Left colon (tissue), 2 donors: ENCODE measurements at regions not wholly inside any gene's neighbourhood (a gene's known extent, or its start where the extent isn't known, plus 50 kb on each side); places are given as distances from the start of the nearest gene placed in this dataset.
A peak's percentile ranks its signal among the peaks of the same experiment; 100 is the strongest.
"Not testable (repeated sequence)": the region's sequence is repeated elsewhere in the genome, so short reads cannot be mapped to it uniquely, and the experiment has no call there.

ENCODE experiments used
- ATAC-seq: fragments of 200-7000 bp; cut with Tn5 transposase; one replicate; pipeline ENCODE4 v1.9.1; 2020; ENCODE audit warnings: mild to moderate bottlenecking, moderate library complexity
- DNase-seq, 2 donors: peaks; one replicate each; pipeline ENCODE4 v3.0.0-alpha.2; 2020
- intact Hi-C, 2 donors: fragments of 100-400 bp; cut with DNase I in 1 of 2; cut with micrococcal nuclease in 1 of 2; formaldehyde crosslinking; loops; one replicate each; pipeline versions ENCODE4 v1.11.2 to v1.14.0; 2022; cut with DNase I, micrococcal nuclease
- donor health status: DM: no; HTN: no; CAD: no.
- donor health status: DM: yes; HTN: yes; CAD: no.

- ATAC-seq, result no peak
- DNase-seq, result no peak
- intact Hi-C loops, result no loop called here
Measured at GRCh38 chr19:32058131-32058530, 287.3 kb upstream of the ZNF507 start.

- intact Hi-C loops, result no loop called here
- DNase-seq, result no peak
- no peak for ATAC-seq
Measured at GRCh38 chr19:32061315-32061714, 284.1 kb upstream of the ZNF507 start.

- intact Hi-C loops, result no loop called here
- no peak for ATAC-seq
- DNase-seq, result no peak
Measured at GRCh38 chr19:32063601-32064000, 281.8 kb upstream of the ZNF507 start.

GRCh38 chr19:32066056-32066455, 279.4 kb upstream of the ZNF507 start:
- ATAC-seq (no peak), DNase-seq (no peak)
- intact Hi-C loops, result no loop called here

- no peak for ATAC-seq
- intact Hi-C loops, result no loop called here
- no peak for DNase-seq
Measured at GRCh38 chr19:32067685-32068084, 277.7 kb upstream of the ZNF507 start.

- no peak for DNase-seq
- ATAC-seq, result no peak
- intact Hi-C loops, result no loop called here
Measured at GRCh38 chr19:32068793-32069192, 276.6 kb upstream of the ZNF507 start.

GRCh38 chr19:32070101-32070500, 275.3 kb upstream of the ZNF507 start:
- ATAC-seq (no peak), DNase-seq (no peak)
- intact Hi-C loops, result no loop called here

GRCh38 chr19:32082028-32082427, 263.4 kb upstream of the ZNF507 start:
- ATAC-seq (no peak), DNase-seq (no peak)
- intact Hi-C loops, result no loop called here

GRCh38 chr19:32084756-32085363, 260.6 kb upstream of the ZNF507 start:
- DNase-seq, ATAC-seq, intact Hi-C loops: not testable (repeated sequence)

GRCh38 chr19:32091241-32091640, 254.2 kb upstream of the ZNF507 start:
- no peak for DNase-seq
- no peak for ATAC-seq
- intact Hi-C loops, result no loop called here

GRCh38 chr19:32097011-32097410, 248.4 kb upstream of the ZNF507 start:
- ATAC-seq (no peak), DNase-seq (no peak)
- intact Hi-C loops, result no loop called here

GRCh38 chr19:32097620-32098019, 247.8 kb upstream of the ZNF507 start:
- DNase-seq (no peak), ATAC-seq (no peak)
- intact Hi-C loops, result no loop called here

- intact Hi-C loops, result no loop called here
- ATAC-seq (no peak), DNase-seq (no peak)
Measured at GRCh38 chr19:32098968-32099367, 246.4 kb upstream of the ZNF507 start.

GRCh38 chr19:32101206-32101605, 244.2 kb upstream of the ZNF507 start:
- ATAC-seq, result no peak
- DNase-seq, result no peak
- intact Hi-C loops, result no loop called here

GRCh38 chr19:32103541-32103940, 241.9 kb upstream of the ZNF507 start:
- intact Hi-C loops, result no loop called here
- DNase-seq (no peak), ATAC-seq (no peak)

- ATAC-seq (peak; percentile 81), DNase-seq (peak in 1 of 2 donors; percentile 8)
- intact Hi-C loops, result no loop called here
Measured at GRCh38 chr19:32104153-32104849, 241.1 kb upstream of the ZNF507 start.

GRCh38 chr19:32104850-32105235, 240.6 kb upstream of the ZNF507 start:
- ATAC-seq (no peak), DNase-seq (no peak)
- intact Hi-C loops, result no loop called here

GRCh38 chr19:32105527-32106310, 239.7 kb upstream of the ZNF507 start:
- intact Hi-C loops, result no loop called here
- DNase-seq (no peak), ATAC-seq (no peak)

- DNase-seq, result no peak
- ATAC-seq, result no peak
- intact Hi-C loops, result no loop called here
Measured at GRCh38 chr19:32122258-32122657, 223.2 kb upstream of the ZNF507 start.

GRCh38 chr19:32123355-32123940, 222.0 kb upstream of the ZNF507 start:
- no peak for DNase-seq
- ATAC-seq, result no peak
- intact Hi-C loops, result no loop called here
